Astrocyte of the spinal cord (primary cell): ENCODE measurements at regions not wholly inside any gene's neighbourhood (a gene's known extent, or its start where the extent isn't known, plus 50 kb on each side); places are given as distances from the start of the nearest gene placed in this dataset.

Source experiments
- DNase-seq: peaks from one replicate; pipeline ENCODE4 v3.0.0; 2011; ENCODE audit warnings: low read depth, low spot score
- H3K4me3 ChIP-seq: 2 replicates; pipeline ENCODE4 v1.5.1; 2011; ENCODE audit warnings: low read depth, mild to moderate bottlenecking, low read length, moderate library complexity
- CTCF ChIP-seq: IDR thresholded peaks from 2 replicates; pipeline ENCODE4 v1.5.1; 2012; ENCODE audit warnings: low read depth, mild to moderate bottlenecking, low read length, inconsistent platforms
- in situ Hi-C: cut with HindIII; loops from 2 replicates; pipeline ENCODE4 v1.10.0; 2017; ENCODE audit warnings: low sequenced_read_pairs

- TF ChIP-seq CTCF: no peak
- in situ Hi-C loops: no loop called here
- H3K4me3 ChIP-seq: no peak overlapping the region
- peak; percentile 32 for DNase-seq
Observed at GRCh38 chr1:87869567-87869966, 540.9 kb downstream of the LMO4 start.

GRCh38 chr1:87872189-87872588, 543.5 kb downstream of the LMO4 start:
- TF ChIP-seq CTCF: no peak
- H3K4me3 ChIP-seq: no peak overlapping the region
- in situ Hi-C loops: no loop called here
- DNase-seq: no peak

- in situ Hi-C loops: no loop called here
- TF ChIP-seq CTCF: no peak
- H3K4me3 ChIP-seq: no peak overlapping the region
- DNase-seq: no peak
Observed at GRCh38 chr1:87872692-87873091, 544.0 kb downstream of the LMO4 start.

- H3K4me3 ChIP-seq: no peak overlapping the region
- TF ChIP-seq CTCF: no peak
- no peak for DNase-seq
- in situ Hi-C loops: no loop called here
Observed at GRCh38 chr1:87878873-87879272, 550.2 kb downstream of the LMO4 start.

- in situ Hi-C loops: no loop called here
- no peak for DNase-seq
- no peak overlapping the region for H3K4me3 ChIP-seq
- TF ChIP-seq CTCF: no peak
Observed at GRCh38 chr1:87880098-87880760, 551.5 kb downstream of the LMO4 start.

- in situ Hi-C loops: no loop called here
- H3K4me3 ChIP-seq: no peak overlapping the region
- DNase-seq: no peak
- no peak for TF ChIP-seq CTCF
Observed at GRCh38 chr1:87880764-87881163, 552.1 kb downstream of the LMO4 start.
